SH-SY5Y (cell line): ENCODE measurements at regions not wholly inside any gene's neighbourhood (a gene's known extent, or its start where the extent isn't known, plus 50 kb on each side); places are given as distances from the start of the nearest gene placed in this dataset.

Experiments used
- GATA2 ChIP-seq: IDR thresholded peaks from 2 replicates; pipeline ENCODE4 v1.6.1; 2011; ENCODE audit warnings: mild to moderate bottlenecking, low read depth, low read length
- GATA3 ChIP-seq: IDR thresholded peaks from 2 replicates; pipeline ENCODE4 v1.6.1; 2011; ENCODE audit warnings: low read depth, mild to moderate bottlenecking, low read length, moderate library complexity

DNA sequence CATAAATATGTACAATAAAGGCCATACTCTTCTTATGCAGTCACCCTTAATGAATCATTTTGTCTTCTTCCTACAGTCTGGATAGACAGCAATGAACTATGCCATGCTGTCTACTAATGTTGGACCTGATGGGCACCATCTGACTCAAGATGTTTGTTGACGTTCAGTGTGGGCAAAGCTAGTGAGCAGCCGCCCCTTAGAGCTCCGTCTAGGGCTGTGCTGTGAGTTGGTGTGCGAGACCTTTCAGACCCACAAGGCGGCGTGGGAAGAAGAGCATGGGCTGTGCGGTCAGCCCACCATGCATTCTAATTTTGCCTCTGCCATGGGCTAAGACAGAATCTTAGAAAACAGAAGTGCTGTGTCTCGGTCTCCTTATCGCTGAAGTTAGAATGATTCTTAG lies 829.4 kb downstream of the QKI start:
- no peak for TF ChIP-seq GATA2
- no peak for TF ChIP-seq GATA3

DNA sequence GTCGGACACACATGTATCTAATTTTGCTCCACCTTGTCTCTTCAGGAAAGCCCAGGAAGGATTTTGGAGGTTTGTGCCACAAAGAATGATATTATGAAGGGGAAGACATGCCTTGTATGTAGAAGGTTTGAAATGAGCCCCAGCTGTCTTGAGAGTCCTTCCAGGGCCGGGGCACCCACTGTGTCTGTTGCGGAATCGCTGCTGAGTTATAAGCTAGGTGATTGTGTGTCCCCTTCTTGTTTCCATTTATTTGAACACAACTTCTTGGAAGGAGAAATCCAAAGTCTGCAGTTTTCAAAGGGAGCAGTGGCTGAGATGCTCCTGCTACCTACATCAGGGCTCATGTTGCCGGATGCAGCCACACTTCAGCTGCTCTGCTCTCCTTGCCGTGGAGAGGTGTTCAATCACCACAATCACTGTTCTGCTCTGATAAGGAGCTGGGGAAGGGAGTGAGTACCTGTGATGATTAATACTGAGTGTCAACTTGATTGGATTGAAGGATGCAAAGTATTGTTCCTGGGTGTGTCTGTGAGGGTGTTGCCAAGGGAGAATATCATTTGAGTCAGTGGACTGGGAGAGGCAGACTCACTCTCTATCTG lies 828.6 kb downstream of the QKI start:
- no peak for TF ChIP-seq GATA3
- TF ChIP-seq GATA2, result no peak

DNA sequence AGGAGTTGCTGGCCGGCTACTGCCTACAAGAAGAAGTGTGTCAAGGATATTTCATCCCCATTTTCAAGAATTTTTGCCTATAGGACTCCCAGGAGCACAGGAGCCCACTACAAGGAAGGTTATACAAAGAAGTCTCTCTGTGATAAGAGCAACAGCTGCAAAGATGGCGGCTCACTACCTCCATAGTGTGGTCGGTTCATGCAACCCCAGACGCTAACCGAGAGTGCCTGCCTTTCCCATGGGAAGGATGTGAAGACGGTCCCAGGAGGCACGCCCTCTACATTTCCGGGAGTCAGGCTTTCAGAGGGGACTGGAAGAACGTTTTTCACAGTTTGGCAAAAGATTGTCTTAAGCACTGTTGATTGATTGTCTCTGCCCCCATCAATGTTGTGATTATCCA lies 816.3 kb downstream of the QKI start:
- TF ChIP-seq GATA3 (no peak), GATA2 (no peak)

DNA sequence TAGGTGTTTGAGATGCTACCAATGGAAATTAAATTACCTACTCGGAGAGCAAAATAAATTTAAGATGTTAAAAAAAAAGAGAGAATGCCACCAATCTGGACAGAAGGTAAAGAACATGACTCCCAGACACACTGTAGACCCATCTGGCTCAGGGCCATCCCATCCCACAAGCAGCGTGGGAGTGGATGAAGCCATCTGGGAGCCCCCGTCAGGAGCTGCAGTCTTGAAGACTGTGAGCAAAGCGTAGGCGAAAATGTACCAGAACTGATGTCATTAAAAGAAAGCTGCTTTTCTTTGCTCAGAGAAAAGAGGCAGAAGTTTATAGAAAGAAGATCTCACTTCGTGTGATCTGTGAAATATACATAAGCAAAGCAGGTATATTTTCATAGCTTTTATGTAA lies 815.7 kb downstream of the QKI start:
- TF ChIP-seq GATA3, result no peak
- no peak for TF ChIP-seq GATA2

DNA sequence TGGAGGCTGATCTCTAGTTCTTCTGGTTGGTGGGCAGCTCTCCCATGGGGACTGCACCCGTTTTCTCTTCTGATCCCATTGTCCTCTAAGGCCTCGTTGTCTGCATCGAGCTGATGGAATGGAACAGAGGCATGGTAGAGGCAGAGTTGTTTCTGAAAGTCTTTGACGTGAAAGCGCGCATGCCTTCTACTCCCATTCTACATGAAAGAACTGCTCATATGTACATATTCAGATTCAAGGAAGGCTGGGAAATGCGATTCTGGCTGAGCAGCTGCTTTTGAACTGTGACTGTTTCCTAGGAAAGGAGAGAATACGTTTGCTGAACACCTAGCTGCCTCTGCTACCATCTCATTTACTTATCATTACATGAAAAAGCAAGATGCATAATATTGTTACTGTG lies 815.2 kb downstream of the QKI start:
- TF ChIP-seq GATA3 (no peak), GATA2 (no peak)

DNA sequence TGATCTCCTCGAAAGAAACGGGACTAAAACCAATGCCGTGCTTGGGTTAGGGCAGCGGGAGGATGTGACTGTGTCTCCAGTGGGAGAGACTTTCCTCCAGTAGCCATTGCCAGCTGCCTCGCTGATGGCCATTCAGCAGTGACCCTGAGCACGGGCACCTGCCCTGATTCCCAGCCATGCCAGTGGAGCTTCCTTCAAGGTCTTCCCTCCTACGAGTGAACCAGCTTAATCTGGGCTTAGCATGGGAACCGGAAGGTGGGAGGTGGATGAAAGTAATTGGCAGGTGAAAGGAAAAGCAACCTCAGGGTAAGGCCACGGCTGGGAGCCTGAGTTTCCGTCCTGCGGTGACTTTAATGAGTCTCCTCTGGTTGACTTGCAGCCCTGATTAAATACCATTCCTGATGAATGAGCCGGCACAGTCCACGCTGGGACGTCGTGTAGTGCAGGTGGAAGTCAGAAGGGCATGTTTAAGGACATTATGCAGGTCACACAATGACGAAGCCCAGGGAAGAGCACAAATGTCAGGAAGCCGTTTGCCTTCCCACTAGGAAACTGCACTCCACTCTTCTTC lies 813.5 kb downstream of the QKI start:
- TF ChIP-seq GATA2 (no peak), GATA3 (no peak)

DNA sequence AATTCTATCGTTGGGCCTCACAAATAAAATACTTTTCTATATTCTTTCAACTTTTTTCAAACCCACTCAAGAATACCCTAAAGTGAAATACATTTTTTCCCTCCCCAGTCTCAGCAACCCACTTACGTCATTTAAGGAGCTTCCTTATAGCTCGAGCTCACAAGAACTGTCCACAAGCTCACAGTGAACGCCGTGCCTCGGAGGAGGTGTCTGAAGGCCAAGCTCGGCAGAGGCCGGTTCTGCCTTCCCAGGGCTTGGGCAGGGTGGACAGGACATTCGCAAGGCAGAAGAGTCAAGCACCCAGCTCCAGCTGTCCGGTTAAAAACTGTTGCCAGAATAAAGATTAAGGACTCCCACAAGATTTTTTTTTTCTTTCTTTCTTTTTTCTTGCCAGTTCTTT lies 802.3 kb downstream of the QKI start:
- no peak for TF ChIP-seq GATA2

DNA sequence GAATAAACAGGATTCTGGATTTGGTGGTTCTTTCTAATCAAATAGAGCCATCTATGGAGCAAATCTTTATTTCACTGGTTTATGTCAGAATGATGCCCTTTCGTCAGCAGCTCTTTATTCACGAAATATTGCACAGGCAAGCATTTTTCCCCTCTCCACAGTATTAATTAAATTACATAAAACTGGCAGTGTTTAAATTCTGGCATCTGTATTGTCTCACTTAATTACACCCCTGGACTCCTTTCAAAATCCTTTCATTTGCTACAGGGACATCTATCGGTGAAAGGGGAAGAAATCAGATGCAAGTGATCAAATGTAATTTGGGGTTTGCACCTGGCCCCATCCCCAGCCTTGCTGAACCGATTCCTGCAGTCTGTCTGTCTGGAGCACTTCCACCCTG lies 801.9 kb downstream of the QKI start:
- TF ChIP-seq GATA2 (peak; percentile 82), GATA3 (peak; percentile 81)

DNA sequence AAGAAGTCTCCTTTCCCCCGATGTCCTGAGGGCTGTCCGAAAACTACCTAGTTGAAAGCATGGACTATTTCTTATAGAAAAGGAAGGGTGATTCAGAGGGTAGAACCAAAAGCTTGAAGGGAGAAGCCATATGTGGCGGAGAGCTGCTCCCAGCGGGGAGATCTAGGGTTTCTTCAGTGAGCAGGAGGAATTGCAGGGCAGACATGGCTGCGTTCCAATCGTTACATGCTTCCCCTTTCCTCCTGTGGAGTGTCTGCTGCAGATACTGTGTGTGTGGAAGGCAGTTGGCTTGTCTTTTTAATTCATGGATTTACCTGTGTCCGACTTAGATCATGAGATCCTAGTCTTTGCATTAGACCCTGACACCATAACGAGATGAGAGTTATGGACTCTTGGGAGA lies 799.5 kb downstream of the QKI start:
- TF ChIP-seq GATA3 (no peak), GATA2 (no peak)

DNA sequence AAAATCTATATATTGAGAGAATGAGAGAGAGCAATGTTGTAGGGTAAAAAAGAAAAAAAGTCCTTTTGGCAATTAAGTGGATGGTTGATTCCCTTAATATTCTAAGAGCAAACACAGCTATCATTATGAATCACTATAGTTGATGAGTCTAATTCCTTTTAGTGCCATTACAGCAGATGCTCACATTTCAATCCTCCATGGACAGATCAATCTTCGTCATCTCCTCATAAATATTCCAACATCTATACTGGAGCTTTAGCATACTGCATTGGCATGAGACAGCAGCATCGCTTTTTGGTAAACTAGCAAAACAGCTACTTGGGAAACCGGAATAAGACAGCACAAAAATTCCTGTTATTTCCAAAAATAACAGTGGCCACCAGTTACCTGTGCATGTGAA lies 796.7 kb downstream of the QKI start:
- no peak for TF ChIP-seq GATA3

DNA sequence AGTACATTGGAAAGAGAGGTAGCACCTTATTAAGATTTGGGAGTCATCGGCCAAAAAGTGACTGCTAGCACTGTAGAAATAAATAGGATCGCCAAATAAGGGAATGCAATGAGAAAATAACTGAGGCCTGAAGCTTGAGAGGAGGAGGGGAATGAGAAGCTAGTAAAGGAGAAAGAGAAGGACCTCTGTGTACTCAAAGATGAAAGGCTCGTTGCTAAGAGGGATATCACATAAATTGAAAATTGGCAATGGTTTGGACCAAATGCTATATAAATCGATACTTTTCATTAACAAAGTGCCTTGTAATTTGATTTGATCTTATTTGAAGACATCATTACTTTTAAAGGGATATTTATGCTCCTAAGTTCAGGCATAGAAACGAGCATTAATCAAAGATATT lies 796.3 kb downstream of the QKI start:
- TF ChIP-seq GATA2 (no peak), GATA3 (no peak)

DNA sequence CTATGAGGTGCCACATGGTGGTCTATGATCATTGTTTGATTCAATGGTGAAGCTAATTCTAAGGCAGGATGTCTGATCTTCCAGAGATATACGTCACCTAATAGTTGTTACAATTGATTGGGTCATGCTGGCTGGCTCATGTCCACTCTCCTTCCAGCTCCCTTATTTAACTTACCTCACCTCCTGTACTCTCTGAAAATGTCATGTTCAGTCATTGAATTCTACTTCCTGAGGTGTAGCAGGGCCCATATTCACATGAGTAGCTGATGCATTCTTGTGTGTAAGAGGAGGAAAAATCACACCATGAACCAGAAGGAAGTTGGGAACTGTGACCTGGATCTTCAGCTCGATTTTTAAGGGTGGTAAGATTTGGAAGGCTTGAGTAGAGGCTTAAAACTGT lies 795.8 kb downstream of the QKI start:
- TF ChIP-seq GATA2, result no peak
- TF ChIP-seq GATA3, result no peak

DNA sequence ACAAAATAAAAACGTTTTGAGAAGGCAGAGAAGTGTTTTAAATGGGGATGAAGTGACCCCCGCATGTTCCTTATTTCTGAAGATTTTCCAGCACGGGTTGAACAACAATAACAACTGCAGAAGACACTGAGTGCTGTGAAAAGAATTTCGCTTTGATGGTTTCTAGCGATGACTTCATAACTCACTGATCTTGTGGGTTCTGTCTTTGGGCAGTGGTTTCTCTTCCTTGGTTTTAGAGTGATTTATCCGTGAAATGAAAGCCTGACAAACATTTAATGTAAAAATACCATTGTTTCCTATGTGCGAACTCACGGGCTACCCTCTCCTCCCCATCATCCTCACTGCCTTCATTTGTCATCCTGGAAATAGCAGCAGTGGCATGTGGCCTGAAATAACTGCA lies 793.9 kb downstream of the QKI start:
- TF ChIP-seq GATA2 (no peak), GATA3 (no peak)

DNA sequence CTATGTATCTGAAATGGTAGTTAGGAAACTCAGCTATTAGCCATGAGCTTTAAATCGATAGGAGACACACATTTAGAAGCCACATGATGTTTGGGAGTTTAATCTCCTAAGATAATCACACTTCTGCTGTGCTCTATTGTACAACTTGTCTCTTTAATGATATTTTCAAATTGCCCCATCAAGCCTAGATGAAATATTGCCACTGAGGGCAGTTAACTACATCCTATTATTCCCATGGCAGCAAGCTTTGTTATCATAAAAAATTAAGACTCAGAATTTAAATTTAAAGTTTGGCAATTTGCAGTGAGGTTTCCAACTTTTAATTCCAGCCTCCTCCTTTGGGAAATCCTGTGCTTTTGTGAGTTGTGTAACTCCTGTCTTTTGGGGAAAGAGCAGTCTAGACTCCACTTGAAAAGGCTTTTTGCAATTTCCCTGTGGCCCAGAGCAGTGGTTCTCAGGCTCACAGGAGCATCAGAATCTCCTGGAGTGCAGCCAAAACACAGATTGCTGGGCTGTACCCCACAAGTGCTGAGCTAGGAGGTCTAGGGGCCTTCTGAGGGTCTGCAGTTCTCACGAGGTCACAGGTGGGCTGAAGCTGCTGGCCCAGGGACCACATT lies 792.4 kb downstream of the QKI start:
- TF ChIP-seq GATA3 (no peak), GATA2 (no peak)

DNA sequence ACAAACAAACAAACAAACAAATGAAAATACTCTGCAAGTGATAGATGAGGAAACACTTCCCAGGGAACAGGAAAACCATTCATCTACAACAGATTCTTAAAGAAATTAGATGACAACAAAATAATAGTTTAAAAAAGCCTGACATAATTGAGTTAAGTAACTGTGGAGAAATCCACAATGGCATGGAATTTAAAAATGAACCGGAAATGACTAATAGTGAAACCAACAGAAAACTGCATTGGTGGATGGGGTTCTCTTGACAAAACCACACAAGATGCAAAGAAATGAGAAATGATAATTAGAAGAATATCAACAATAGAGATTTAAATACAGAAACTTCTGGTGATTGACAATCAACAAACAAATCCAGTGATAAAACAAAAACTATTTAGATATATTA lies 785.6 kb downstream of the QKI start:
- TF ChIP-seq GATA2, result no peak
- TF ChIP-seq GATA3, result no peak

DNA sequence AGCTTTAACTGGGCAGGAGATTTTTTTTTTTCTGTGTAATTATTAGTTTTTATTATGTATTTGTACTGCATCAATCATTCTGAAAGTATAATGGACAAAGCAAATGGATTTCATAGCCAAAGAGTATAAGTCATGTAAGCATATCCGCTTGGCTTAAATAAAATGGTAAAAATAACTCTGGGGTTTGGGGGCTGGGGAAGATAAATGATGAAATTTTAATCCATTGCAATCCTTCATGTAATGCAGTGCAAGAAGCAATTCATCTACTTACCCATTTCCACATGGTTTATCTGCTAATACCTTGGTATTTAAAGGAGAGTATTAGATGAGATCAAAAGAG lies 781.4 kb downstream of the QKI start:
- TF ChIP-seq GATA2 (no peak), GATA3 (no peak)

DNA sequence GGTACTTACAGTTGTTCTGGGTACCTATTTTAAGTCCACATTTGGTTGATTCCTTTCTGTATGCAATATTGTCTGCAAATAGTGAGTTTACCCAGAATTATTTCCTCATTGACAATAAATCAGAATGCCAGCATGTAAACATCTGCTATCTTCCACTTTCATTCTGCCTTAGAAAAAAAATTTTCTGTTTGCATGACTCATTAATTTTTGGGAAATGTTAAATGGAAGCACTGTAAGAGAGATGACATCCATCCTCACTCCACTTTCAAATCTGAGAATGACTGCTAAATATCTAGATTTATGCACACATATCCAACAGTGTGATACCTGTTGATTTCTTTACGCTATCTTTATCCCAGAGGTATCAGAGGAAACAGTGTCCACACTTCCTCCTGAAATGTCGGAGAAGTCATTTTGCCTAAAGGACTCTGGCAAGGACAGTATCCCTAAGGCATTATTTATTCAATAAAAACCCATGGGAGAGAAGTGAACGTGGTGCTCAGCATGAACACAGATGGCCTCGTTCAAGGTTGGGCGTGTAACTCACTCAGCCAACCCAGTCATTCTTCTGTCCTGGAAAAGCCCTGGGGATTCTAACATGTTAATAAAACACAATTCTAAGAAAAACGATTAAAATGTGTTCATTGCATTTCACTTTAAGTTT lies 780.9 kb downstream of the QKI start:
- no peak for TF ChIP-seq GATA3
- TF ChIP-seq GATA2, result no peak

DNA sequence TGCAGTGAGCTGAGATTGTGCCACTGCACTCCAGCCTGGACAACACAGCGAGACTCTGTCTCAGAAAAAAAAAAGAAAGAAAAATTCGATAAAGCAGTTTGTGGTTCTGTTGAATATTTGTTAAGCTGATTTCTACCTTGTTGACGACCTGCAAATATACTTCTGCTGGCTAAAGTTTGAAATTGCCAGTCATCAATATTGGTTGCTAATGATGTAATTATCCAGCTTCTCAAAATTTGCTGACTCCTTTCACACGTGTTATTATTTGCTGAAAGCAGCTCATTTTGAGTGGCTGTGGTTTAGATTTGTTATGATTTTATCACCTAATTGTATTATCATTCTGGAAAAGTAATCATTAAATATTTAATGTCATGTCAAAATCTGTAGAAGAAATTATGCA lies 774.3 kb downstream of the QKI start:
- TF ChIP-seq GATA3, result no peak
- no peak for TF ChIP-seq GATA2
